ENCODE measurements at regions not wholly inside any gene's neighbourhood (a gene's known extent, or its start where the extent isn't known, plus 50 kb on each side); places are given as distances from the start of the nearest gene placed in this dataset.

GRCh38 chr5:57413145-57413544 lies 69.5 kb downstream of the ACTBL2 start:
- Histone ChIP-seq H3K27me3 (ENCODE audit: insufficient read depth, poor library complexity, severe bottlenecking) (no peaks in the 10 kb centered on the region), H3K4me3 (replicated peaks; ENCODE audit: insufficient read depth, low read length) (no peak overlapping the region), H3K27ac (replicated peaks) (no peak overlapping the region)
- TF ChIP-seq REST (IDR thresholded peaks at IDR 0.05; ENCODE audit: insufficient replicate concordance, low read depth), result no peak
- no peak for TF ChIP-seq SPI1 (IDR thresholded peaks at IDR 0.05; ENCODE audit: borderline replicate concordance, low read depth)
- no peak for DNase-seq (ENCODE audit: low read depth in 1 of 2, low spot score in 1 of 2)

- Histone ChIP-seq H3K27me3 (ENCODE audit: insufficient read depth, poor library complexity, severe bottlenecking) (no peaks in the 10 kb centered on the region), H3K4me3 (replicated peaks; ENCODE audit: insufficient read depth, low read length) (no peak overlapping the region), H3K27ac (replicated peaks) (no peak overlapping the region)
- TF ChIP-seq SPI1 (IDR thresholded peaks at IDR 0.05; ENCODE audit: borderline replicate concordance, low read depth), result no peak
- no peak for TF ChIP-seq CTCF (IDR thresholded peaks at IDR 0.05; ENCODE audit: insufficient read depth, low read length)
- no peak for TF ChIP-seq REST (IDR thresholded peaks at IDR 0.05; ENCODE audit: insufficient replicate concordance, low read depth)
- TF ChIP-seq GABPA (IDR thresholded peaks at IDR 0.05; ENCODE audit: low read depth), result no peak
- TF ChIP-seq POLR2AphosphoS5 (IDR thresholded peaks at IDR 0.05; ENCODE audit: low read depth), result no peak
- no peak for DNase-seq (ENCODE audit: low read depth in 1 of 2, low spot score in 1 of 2)
Observed at GRCh38 chr5:57412680-57413079, 69.9 kb downstream of the ACTBL2 start.

GRCh38 chr5:57411982-57412381 lies 70.6 kb downstream of the ACTBL2 start:
- Histone ChIP-seq H3K4me3 (replicated peaks; ENCODE audit: insufficient read depth, low read length) (no peak overlapping the region), H3K27ac (replicated peaks) (no peak overlapping the region), H3K27me3 (ENCODE audit: insufficient read depth, poor library complexity, severe bottlenecking) (no peaks in the 10 kb centered on the region)
- TF ChIP-seq SPI1 (IDR thresholded peaks at IDR 0.05; ENCODE audit: borderline replicate concordance, low read depth) (no peak), POLR2AphosphoS5 (IDR thresholded peaks at IDR 0.05; ENCODE audit: low read depth) (no peak)
- DNase-seq (ENCODE audit: low read depth in 1 of 2, low spot score in 1 of 2), result no peak

- Histone ChIP-seq H3K27me3 (ENCODE audit: insufficient read depth, poor library complexity, severe bottlenecking) (no peaks in the 10 kb centered on the region), H3K27ac (replicated peaks) (no peak overlapping the region), H3K4me3 (replicated peaks; ENCODE audit: insufficient read depth, low read length) (no peak overlapping the region)
- no peak for DNase-seq (ENCODE audit: low read depth in 1 of 2, low spot score in 1 of 2)
- TF ChIP-seq REST (IDR thresholded peaks at IDR 0.05; ENCODE audit: insufficient replicate concordance, low read depth) (no peak), POLR2AphosphoS5 (IDR thresholded peaks at IDR 0.05; ENCODE audit: low read depth) (no peak)
Observed at GRCh38 chr5:57410374-57411320, 72.0 kb downstream of the ACTBL2 start.

All from HL-60 (cell line).